ENCODE measurements at regions not wholly inside any gene's neighbourhood (a gene's known extent, or its start where the extent isn't known, plus 50 kb on each side); places are given as distances from the start of the nearest gene placed in this dataset.

- Histone ChIP-seq H3K27me3 (ENCODE audit: control insufficient read depth, insufficient read depth, low read length) (no peaks in the 10 kb centered on the region), H3K18ac (ENCODE audit: low read depth, low read length) (no peak overlapping the region), H4K5ac (ENCODE audit: low read depth, low read length) (no peak overlapping the region), H3K14ac (replicated peaks; ENCODE audit: low read depth, low read length) (no peak overlapping the region), H2BK120ac (ENCODE audit: low read depth, low read length) (no peak overlapping the region), H4K91ac (ENCODE audit: insufficient read depth, low read depth, low read length) (no peak overlapping the region), H3K9me3 (ENCODE audit: control insufficient read depth, insufficient read depth, low read length) (no peaks in the 10 kb centered on the region; the same call in 1 of the 2 replicates), H2AFZ (replicated peaks; ENCODE audit: low read length, poor library complexity) (peak overlapping the region; percentile 32), H2BK5ac (ENCODE audit: low read depth, low read length, poor library complexity, severe bottlenecking) (no peak overlapping the region), H3K79me1 (ENCODE audit: low read depth in 1 of 2, low read length in 2 of 2) (no peaks in the 10 kb centered on the region), H4K8ac (ENCODE audit: low read depth in 2 of 2, low read length in 2 of 2) (no peak overlapping the region), H3K4ac (ENCODE audit: low read depth, low read length) (no peak overlapping the region), H4K20me1 (ENCODE audit: insufficient read depth, low read length) (no peaks in the 10 kb centered on the region), H3K27ac (ENCODE audit: insufficient read depth, low read length) (no peak overlapping the region), H3K9ac (ENCODE audit: low read depth, low read length) (no peak overlapping the region), H2BK20ac (ENCODE audit: low read depth, low read length) (no peak overlapping the region), H3K4me2 (ENCODE audit: low read depth, low read length) (no peak overlapping the region), H2BK15ac (ENCODE audit: low read depth, low read length) (no peak overlapping the region), H2AK9ac (replicated peaks; ENCODE audit: low read depth, low read length, poor library complexity) (no peak overlapping the region), H3K23ac (ENCODE audit: low read depth, low read length) (no peak overlapping the region), H3K4me1 (ENCODE audit: control insufficient read depth, insufficient read depth, low read length) (no peaks in the 10 kb centered on the region), H3K36me3 (ENCODE audit: control insufficient read depth, insufficient read depth, low read length) (no peaks in the 10 kb centered on the region), H3K4me3 (ENCODE audit: insufficient read depth, low read depth, low read length) (no peak overlapping the region), H2AK5ac (ENCODE audit: low read depth, low read length) (no peak overlapping the region), H3K56ac (ENCODE audit: extremely low read depth, insufficient read depth, low read length) (no peak overlapping the region), H3K9me1 (ENCODE audit: insufficient read depth, low read length) (no peaks in the 10 kb centered on the region)
- DNase-seq (no peak), ATAC-seq (ENCODE audit: low read depth) (no peak)
- TF ChIP-seq MAZ (IDR thresholded peaks at IDR 0.05; ENCODE audit: borderline replicate concordance, low read depth, low read length) (no peak), BHLHE40 (IDR thresholded peaks at IDR 0.05; ENCODE audit: low read depth, low read length) (no peak), MAFK (IDR thresholded peaks at IDR 0.05; ENCODE audit: low read depth, low read length) (no peak), NFE2L2 (IDR thresholded peaks at IDR 0.05; ENCODE audit: low read depth, low read length) (no peak)
- TF ChIP-seq, protein P1, sequence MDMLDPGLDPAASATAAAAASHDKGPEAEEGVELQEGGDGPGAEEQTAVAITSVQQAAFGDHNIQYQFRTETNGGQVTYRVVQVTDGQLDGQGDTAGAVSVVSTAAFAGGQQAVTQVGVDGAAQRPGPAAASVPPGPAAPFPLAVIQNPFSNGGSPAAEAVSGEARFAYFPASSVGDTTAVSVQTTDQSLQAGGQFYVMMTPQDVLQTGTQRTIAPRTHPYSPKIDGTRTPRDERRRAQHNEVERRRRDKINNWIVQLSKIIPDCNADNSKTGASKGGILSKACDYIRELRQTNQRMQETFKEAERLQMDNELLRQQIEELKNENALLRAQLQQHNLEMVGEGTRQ (IDR thresholded peaks at IDR 0.05; ENCODE audit: low read depth, low read length): no peak
- in situ Hi-C loops (cut with MboI; ENCODE audit: low sequenced_read_pairs): no loop called here
- ChIA-PET CTCF (no interaction called here), POLR2A (ENCODE audit: unreplicated experiment) (no interaction called here)
- intact Hi-C loops (cut with micrococcal nuclease): no loop called here
- dilution Hi-C loops (cut with HindIII; ENCODE audit: low sequenced_read_pairs, unreplicated experiment): no loop called here
- no TSS peak for BruUV-seq (replicated peaks)
- no CpG with 5 or more reads among the region's 7 CpGs for WGBS, 2 experiments (ENCODE audit: extremely low coverage in 2 of 2, insufficient read length in 1 of 2)
Observed at GRCh38 chr19:30088567-30088966, 146.5 kb downstream of the URI1 start.

All from IMR-90 (cell line).